Neural progenitor cell (in vitro differentiated cells): ENCODE measurements at regions not wholly inside any gene's neighbourhood (a gene's known extent, or its start where the extent isn't known, plus 50 kb on each side); places are given as distances from the start of the nearest gene placed in this dataset.
A peak's percentile ranks its signal among the peaks of the same experiment; 100 is the strongest.

Source experiments
- EZH2 ChIP-seq: fragments of 200-600 bp; sonication (generic); IDR thresholded peaks from 2 replicates; pipeline ENCODE4 v1.6.1; 2017; ENCODE audit warnings: antibody characterized with exemption, mild to moderate bottlenecking, moderate library complexity
- EZH2phosphoT487 ChIP-seq: fragments of 200-600 bp; sonication (generic); IDR thresholded peaks from 2 replicates; pipeline ENCODE4 v1.6.1; 2017; ENCODE audit warnings: antibody characterized with exemption
- TF ChIP-seq, protein P1 (sequence below): fragments of 200-600 bp; sonication (generic); IDR thresholded peaks from 2 replicates; pipeline ENCODE4 v1.5.1; 2017; ENCODE audit warnings: antibody characterized with exemption, mild to moderate bottlenecking

DNA sequence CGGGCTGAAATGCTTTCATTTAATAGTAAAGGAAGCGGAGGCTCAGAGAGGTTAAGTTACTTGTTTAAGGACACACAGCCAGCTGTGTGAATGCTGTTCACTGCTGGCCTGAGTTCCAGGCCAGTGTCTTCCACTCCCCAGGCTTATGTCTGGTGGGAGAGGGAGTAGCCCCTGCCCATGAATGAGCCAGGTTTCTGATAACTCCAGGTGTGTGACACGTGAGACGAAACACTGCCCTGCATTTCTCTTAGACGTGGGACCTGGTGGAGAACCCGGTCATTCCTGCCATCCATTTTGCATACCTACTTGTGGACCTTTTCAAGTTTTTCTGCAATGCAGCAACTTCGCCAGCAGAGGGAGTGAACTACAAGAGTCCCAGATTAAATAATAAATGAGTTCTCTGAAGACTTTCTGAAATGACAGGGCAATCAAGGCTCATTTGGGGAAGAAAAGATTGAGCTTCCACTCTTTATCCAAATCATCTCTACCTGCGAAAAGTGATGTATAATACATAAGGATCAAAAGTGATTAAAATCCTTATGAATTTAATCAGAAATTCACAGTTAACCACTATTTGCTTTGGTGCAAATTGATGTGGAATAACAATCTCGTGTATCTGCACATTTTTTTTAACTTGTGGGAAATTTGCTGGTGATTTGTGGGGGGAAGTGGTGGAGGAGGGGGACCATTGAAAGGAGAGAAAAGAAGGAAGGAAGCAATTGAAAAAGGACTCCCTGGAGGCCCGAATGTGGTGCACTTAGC, 79.4 kb upstream of the ASB18 start:
- TF ChIP-seq, protein P1, sequence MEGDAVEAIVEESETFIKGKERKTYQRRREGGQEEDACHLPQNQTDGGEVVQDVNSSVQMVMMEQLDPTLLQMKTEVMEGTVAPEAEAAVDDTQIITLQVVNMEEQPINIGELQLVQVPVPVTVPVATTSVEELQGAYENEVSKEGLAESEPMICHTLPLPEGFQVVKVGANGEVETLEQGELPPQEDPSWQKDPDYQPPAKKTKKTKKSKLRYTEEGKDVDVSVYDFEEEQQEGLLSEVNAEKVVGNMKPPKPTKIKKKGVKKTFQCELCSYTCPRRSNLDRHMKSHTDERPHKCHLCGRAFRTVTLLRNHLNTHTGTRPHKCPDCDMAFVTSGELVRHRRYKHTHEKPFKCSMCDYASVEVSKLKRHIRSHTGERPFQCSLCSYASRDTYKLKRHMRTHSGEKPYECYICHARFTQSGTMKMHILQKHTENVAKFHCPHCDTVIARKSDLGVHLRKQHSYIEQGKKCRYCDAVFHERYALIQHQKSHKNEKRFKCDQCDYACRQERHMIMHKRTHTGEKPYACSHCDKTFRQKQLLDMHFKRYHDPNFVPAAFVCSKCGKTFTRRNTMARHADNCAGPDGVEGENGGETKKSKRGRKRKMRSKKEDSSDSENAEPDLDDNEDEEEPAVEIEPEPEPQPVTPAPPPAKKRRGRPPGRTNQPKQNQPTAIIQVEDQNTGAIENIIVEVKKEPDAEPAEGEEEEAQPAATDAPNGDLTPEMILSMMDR, result peak; percentile 85
- TF ChIP-seq EZH2, result no peak
- TF ChIP-seq EZH2phosphoT487, result no peak
